SK-N-MC (cell line): ENCODE measurements at regions not wholly inside any gene's neighbourhood (a gene's known extent, or its start where the extent isn't known, plus 50 kb on each side); places are given as distances from the start of the nearest gene placed in this dataset.

ENCODE experiments used
- DNase-seq: peaks from one replicate; pipeline ENCODE4 v3.0.0-alpha.2; 2011; ENCODE audit warnings: low read depth, low spot score
- H3K27ac ChIP-seq: fragments of 200-600 bp; sonication (generic); 2 replicates; pipeline ENCODE4 v1.5.1; 2016; ENCODE audit warnings: mixed run types
- H3K36me3 ChIP-seq: fragments of 200-600 bp; sonication (generic); 2 replicates; pipeline ENCODE4 v1.6.1; 2017; ENCODE audit warnings: antibody characterized with exemption, low read length, mixed read lengths; ENCODE audit not compliant: insufficient read depth
- H3K4me3 ChIP-seq: fragments of 200-600 bp; sonication (generic); 2 replicates; pipeline ENCODE4 v1.5.1; 2016
- H3K9ac ChIP-seq: fragments of 200-600 bp; sonication (generic); 2 replicates; pipeline ENCODE4 v1.8.0; 2017; ENCODE audit warnings: mixed run types, mixed read lengths; ENCODE audit not compliant: insufficient read length
- H3K9me3 ChIP-seq: fragments of 200-600 bp; sonication (generic); 2 replicates; pipeline ENCODE4 v1.6.1; 2017; ENCODE audit warnings: low read depth, mild to moderate bottlenecking, antibody characterized with exemption, low read length, moderate library complexity, mixed read lengths
- EZH2 ChIP-seq: fragments of 200-600 bp; sonication (generic); IDR thresholded peaks from one replicate; pipeline ENCODE4 v1.6.1; 2017; ENCODE audit warnings: antibody characterized with exemption
- FOXP2 ChIP-seq: optimal IDR thresholded peaks from 2 replicates; pipeline ENCODE3; 2011; ENCODE audit warnings: mild to moderate bottlenecking, moderate library complexity; ENCODE audit not compliant: insufficient read depth; ENCODE audit errors: extremely low read length, control extremely low read depth
- POLR2AphosphoS5 ChIP-seq: IDR thresholded peaks from 2 replicates; pipeline ENCODE4 v1.6.1; 2012; ENCODE audit warnings: mild to moderate bottlenecking, low read depth, low read length, borderline replicate concordance

GRCh38 chr4:3850128-3850527 lies 83.9 kb downstream of the ADRA2C start:
- Histone ChIP-seq H3K4me3 (no peak overlapping the region), H3K27ac (no peak overlapping the region), H3K36me3 (no peaks in the 10 kb centered on the region), H3K9ac (no peak overlapping the region), H3K9me3 (no peaks in the 10 kb centered on the region)
- no peak for DNase-seq
- TF ChIP-seq EZH2, result no peak
- no peak for TF ChIP-seq POLR2AphosphoS5
- no peak for TF ChIP-seq FOXP2

GRCh38 chr4:3851211-3851610 lies 85.0 kb downstream of the ADRA2C start:
- H3K36me3 ChIP-seq, result no peaks in the 10 kb centered on the region
- no peaks in the 10 kb centered on the region for H3K9me3 ChIP-seq
- no peak for DNase-seq
- TF ChIP-seq EZH2 (no peak), FOXP2 (no peak)
- H3K4me3 ChIP-seq, result no peak overlapping the region
- H3K27ac ChIP-seq, result no peak overlapping the region
- no peak overlapping the region for H3K9ac ChIP-seq

- DNase-seq, result no peak
- H3K9ac ChIP-seq, result no peak overlapping the region
- H3K36me3 ChIP-seq, result no peaks in the 10 kb centered on the region
- H3K9me3 ChIP-seq, result no peaks in the 10 kb centered on the region
- TF ChIP-seq EZH2 (no peak), POLR2AphosphoS5 (no peak)
- H3K4me3 ChIP-seq, result no peak overlapping the region
- H3K27ac ChIP-seq, result no peak overlapping the region
Observed at GRCh38 chr4:3851881-3852280, 85.7 kb downstream of the ADRA2C start.

GRCh38 chr4:3852309-3852708 lies 86.1 kb downstream of the ADRA2C start:
- no peak for DNase-seq
- Histone ChIP-seq H3K9ac (no peak overlapping the region), H3K9me3 (no peaks in the 10 kb centered on the region), H3K36me3 (no peaks in the 10 kb centered on the region), H3K4me3 (no peak overlapping the region), H3K27ac (no peak overlapping the region)
- no peak for TF ChIP-seq FOXP2
- TF ChIP-seq EZH2, result no peak
- no peak for TF ChIP-seq POLR2AphosphoS5

GRCh38 chr4:3852711-3853110 lies 86.5 kb downstream of the ADRA2C start:
- Histone ChIP-seq H3K4me3 (no peak overlapping the region), H3K36me3 (no peaks in the 10 kb centered on the region), H3K9ac (no peak overlapping the region), H3K27ac (no peak overlapping the region), H3K9me3 (no peaks in the 10 kb centered on the region)
- TF ChIP-seq FOXP2 (no peak), POLR2AphosphoS5 (no peak), EZH2 (no peak)
- DNase-seq, result no peak

GRCh38 chr4:3853388-3854035 lies 87.3 kb downstream of the ADRA2C start:
- Histone ChIP-seq H3K27ac (no peak overlapping the region), H3K9ac (no peak overlapping the region), H3K4me3 (no peak overlapping the region), H3K9me3 (no peaks in the 10 kb centered on the region), H3K36me3 (no peaks in the 10 kb centered on the region)
- TF ChIP-seq POLR2AphosphoS5 (no peak), EZH2 (no peak), FOXP2 (no peak)
- DNase-seq, result no peak

GRCh38 chr4:3854661-3855060 lies 88.5 kb downstream of the ADRA2C start:
- Histone ChIP-seq H3K9me3 (no peaks in the 10 kb centered on the region), H3K36me3 (no peaks in the 10 kb centered on the region), H3K27ac (no peak overlapping the region), H3K4me3 (no peak overlapping the region), H3K9ac (no peak overlapping the region)
- DNase-seq, result no peak
- no peak for TF ChIP-seq EZH2
- TF ChIP-seq FOXP2, result no peak
- TF ChIP-seq POLR2AphosphoS5, result no peak

GRCh38 chr4:3855646-3856045 lies 89.5 kb downstream of the ADRA2C start:
- Histone ChIP-seq H3K36me3 (no peaks in the 10 kb centered on the region), H3K9ac (no peak overlapping the region), H3K27ac (no peak overlapping the region), H3K4me3 (no peak overlapping the region), H3K9me3 (no peaks in the 10 kb centered on the region)
- DNase-seq, result no peak
- TF ChIP-seq POLR2AphosphoS5, result no peak
- TF ChIP-seq FOXP2, result no peak
- TF ChIP-seq EZH2, result no peak

- DNase-seq, result no peak
- no peaks in the 10 kb centered on the region for H3K9me3 ChIP-seq
- H3K36me3 ChIP-seq, result no peaks in the 10 kb centered on the region
- no peak overlapping the region for H3K9ac ChIP-seq
- H3K4me3 ChIP-seq, result no peak overlapping the region
- H3K27ac ChIP-seq, result no peak overlapping the region
- TF ChIP-seq FOXP2, result no peak
- no peak for TF ChIP-seq EZH2
- TF ChIP-seq POLR2AphosphoS5, result no peak
Observed at GRCh38 chr4:3856604-3857204, 90.5 kb downstream of the ADRA2C start.
